Retina (tissue), 1 donor: ENCODE measurements at regions not wholly inside any gene's neighbourhood (a gene's known extent, or its start where the extent isn't known, plus 50 kb on each side); places are given as distances from the start of the nearest gene placed in this dataset.

Experiments used
- DNase-seq: peaks from one replicate; pipeline ENCODE4 v3.0.0-alpha.2; 2016

- DNase-seq = no peak
Observed at GRCh38 chr3:76724075-76724474, 315.8 kb upstream of the ROBO2 start.

- no peak for DNase-seq
Observed at GRCh38 chr3:76724706-76725105, 315.2 kb upstream of the ROBO2 start.

DNA sequence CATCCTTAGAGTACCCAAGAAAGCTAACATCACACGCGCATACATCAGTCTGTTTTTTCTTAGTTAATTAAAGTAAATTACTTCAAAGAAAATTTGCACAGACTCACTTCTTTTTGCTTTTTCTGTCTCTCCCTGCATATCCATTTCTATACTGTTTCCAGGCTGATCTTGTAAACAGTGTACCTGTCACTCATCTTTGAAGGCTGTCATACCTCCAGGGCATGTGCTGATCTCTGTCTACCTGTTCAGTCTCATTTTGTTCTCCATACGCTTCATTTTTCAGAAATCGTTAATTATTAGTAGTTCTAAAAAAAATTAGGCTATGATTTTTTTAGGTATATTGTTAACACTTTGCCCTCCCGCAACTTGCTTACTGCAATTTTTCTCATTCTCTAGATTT lies 313.9 kb upstream of the ROBO2 start:
- no peak for DNase-seq

GRCh38 chr3:76728426-76728825 lies 311.5 kb upstream of the ROBO2 start:
- no peak for DNase-seq

DNA sequence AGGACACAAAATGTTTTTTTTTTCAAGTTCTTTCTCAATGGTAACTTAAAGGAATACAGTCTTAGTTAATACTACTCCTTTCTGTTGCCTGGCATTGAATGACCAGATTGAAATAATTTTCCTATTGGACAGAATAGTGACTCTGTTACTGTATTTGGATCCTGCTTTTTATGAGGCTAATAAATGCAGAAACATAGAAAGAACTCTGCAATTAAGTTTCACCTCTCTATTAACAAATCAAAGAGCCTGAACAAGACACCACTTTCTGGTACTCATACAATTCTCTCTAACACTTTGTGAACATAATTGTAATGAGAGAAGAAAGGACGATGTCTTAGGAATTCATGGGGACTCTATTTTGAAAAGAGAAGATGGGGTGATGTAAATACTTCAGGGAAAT lies 308.4 kb upstream of the ROBO2 start:
- no peak for DNase-seq

- DNase-seq = no peak
Observed at GRCh38 chr3:76733073-76733759, 306.7 kb upstream of the ROBO2 start.

- DNase-seq = no peak
Observed at GRCh38 chr3:76735152-76735551, 304.7 kb upstream of the ROBO2 start.

DNA sequence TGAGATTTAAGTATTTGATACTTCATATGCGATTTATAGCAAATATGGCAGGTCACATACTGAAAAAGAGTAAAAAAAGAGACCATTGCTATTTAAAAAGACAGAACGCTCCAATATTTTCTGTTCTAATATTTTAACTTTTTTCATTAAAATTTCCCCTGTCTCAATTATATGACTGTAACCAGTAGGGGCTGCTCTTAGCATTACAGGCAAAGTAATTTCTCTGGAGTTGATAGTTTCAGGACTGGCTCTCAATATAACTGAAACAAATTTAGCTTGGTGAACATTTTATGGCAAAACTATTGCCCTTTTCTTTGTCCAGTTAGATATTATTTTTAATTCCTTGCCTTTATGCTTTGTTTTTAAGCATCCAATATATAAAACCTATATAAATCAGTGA lies 286.3 kb upstream of the ROBO2 start:
- DNase-seq = no peak

- no peak for DNase-seq
Observed at GRCh38 chr3:76754247-76754646, 285.7 kb upstream of the ROBO2 start.

- DNase-seq = no peak
Observed at GRCh38 chr3:76756577-76756976, 283.3 kb upstream of the ROBO2 start.

DNA sequence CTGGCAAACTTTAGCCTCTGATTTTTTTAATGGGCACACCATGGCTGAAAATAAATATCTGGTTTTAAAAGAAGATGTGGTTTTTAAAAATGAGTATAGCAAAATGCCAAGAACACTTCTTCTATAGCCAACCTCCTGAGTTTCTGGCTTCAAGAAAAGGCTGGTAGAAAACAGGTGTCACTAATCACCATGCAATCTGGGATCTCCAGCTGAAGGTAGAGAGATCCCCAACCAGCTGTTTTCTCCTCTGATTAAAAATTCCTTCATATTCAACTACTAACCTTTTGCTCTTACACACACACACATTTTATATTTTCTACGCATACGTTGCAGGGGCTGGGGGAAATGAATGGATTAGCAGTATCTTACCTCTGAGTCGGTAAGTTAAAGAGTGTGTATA lies 279.6 kb upstream of the ROBO2 start:
- no peak for DNase-seq

GRCh38 chr3:76765511-76765910 lies 274.4 kb upstream of the ROBO2 start:
- no peak for DNase-seq

GRCh38 chr3:76768912-76769311 lies 271.0 kb upstream of the ROBO2 start:
- no peak for DNase-seq

DNA sequence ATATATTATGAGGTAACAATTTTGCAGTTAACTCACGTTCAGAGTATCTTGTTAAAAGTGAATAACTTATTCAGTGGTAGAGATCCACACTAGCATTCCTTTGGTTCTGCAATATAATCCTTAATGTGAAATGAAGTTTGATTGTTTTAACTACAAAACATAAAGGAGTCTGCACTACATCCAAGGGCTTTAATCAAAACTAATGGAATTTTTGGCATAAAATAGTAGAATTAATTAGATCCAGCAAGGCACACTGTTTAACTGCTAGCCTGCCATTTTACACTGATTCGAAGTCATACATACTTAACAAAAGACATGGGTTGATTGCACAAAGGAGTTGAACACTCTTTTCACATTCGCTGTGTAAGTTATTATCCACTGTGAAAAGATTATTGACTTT lies 263.0 kb upstream of the ROBO2 start:
- DNase-seq = no peak

- no peak for DNase-seq
Observed at GRCh38 chr3:76788206-76788605, 251.7 kb upstream of the ROBO2 start.

- peak; percentile 22 for DNase-seq
Observed at GRCh38 chr3:76789237-76789636, 250.7 kb upstream of the ROBO2 start.

- DNase-seq = no peak
Observed at GRCh38 chr3:76811418-76811817, 228.5 kb upstream of the ROBO2 start.

GRCh38 chr3:76812649-76813242 lies 227.2 kb upstream of the ROBO2 start:
- DNase-seq = no peak

DNA sequence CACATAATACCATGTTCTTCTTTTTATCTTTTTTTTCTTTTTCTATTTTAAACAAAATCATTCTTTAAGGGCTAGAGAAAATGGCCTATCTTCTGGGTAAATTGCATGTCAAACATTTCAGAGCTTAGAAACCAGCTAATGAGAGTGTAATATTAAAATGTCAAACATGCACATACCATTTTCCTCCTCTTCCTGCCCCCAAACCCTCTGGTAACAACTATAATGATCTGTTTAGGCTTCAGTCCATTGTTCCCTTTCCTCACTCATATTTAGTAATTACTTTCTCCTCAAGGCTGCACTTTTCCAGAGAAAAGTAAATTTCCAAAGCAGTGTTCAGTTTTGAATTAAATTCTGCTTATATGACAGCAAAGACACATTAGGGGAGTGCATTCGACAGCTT lies 224.3 kb upstream of the ROBO2 start:
- DNase-seq = no peak

GRCh38 chr3:76820481-76820880 lies 219.4 kb upstream of the ROBO2 start:
- DNase-seq = no peak

- DNase-seq = no peak
Observed at GRCh38 chr3:76824658-76825240, 215.2 kb upstream of the ROBO2 start.

- no peak for DNase-seq
Observed at GRCh38 chr3:76826861-76827260, 213.0 kb upstream of the ROBO2 start.

DNA sequence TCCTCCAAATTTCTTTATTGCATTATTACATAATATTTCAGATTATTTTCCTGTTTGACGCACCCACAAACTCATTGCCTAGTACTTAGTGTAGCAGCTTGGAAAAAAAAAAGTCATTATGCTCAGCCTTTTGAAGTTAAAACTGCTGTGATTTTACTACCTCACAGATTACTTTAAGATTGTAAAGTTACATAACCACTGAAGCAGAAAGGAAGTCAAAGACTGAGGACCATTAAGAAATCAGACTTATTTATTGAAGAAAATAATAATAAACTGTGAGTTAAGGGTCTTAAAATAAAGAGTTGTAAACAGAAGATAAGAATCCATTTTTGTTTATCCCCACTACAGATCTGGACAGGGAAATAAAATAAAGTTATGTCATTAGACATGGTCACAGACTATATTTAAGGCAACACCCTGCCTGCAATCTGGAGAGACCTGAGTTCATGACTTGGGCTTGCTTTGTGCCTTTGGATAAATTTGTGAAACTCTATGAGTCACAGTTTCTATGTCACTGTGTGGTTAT lies 212.1 kb upstream of the ROBO2 start:
- no peak for DNase-seq

DNA sequence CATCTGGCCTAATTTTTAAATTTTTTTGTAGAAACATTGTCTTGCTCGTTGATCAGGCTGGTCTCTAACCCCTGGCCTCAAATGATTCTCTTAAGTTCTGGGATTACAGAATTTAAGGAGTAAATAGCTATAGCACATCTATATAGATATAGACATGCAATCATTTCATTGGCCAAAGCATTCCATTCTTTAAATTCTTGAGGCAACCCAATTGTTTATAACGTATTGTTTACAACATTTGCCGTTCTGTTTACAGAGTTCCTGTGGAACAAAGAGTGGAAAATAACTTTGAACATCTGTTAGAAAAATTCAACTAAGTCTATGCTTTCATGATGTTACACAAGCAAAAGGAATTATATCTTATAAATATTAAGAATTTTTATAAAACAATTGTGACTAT lies 205.2 kb upstream of the ROBO2 start:
- no peak for DNase-seq

DNA sequence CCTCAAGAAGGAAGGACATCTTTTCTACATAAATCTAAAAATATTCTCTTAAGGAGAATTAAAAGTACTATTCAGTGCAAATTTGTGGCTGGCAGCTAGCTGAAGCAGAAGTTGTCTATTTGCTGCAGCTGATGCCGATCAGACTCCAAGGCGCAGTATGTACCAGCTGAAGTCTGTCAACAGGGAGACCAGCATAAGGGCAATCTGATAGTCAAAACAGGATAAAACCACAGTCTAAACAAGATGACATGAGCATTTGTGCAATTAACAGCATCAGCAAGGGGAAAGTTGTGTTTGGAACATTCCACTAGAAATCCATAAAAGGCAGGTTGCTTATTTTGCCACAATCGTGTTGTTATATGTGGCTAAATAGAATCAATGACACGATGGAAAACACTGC lies 198.2 kb upstream of the ROBO2 start:
- no peak for DNase-seq
